ENCODE measurements at regions not wholly inside any gene's neighbourhood (a gene's known extent, or its start where the extent isn't known, plus 50 kb on each side); places are given as distances from the start of the nearest gene placed in this dataset.

DNA sequence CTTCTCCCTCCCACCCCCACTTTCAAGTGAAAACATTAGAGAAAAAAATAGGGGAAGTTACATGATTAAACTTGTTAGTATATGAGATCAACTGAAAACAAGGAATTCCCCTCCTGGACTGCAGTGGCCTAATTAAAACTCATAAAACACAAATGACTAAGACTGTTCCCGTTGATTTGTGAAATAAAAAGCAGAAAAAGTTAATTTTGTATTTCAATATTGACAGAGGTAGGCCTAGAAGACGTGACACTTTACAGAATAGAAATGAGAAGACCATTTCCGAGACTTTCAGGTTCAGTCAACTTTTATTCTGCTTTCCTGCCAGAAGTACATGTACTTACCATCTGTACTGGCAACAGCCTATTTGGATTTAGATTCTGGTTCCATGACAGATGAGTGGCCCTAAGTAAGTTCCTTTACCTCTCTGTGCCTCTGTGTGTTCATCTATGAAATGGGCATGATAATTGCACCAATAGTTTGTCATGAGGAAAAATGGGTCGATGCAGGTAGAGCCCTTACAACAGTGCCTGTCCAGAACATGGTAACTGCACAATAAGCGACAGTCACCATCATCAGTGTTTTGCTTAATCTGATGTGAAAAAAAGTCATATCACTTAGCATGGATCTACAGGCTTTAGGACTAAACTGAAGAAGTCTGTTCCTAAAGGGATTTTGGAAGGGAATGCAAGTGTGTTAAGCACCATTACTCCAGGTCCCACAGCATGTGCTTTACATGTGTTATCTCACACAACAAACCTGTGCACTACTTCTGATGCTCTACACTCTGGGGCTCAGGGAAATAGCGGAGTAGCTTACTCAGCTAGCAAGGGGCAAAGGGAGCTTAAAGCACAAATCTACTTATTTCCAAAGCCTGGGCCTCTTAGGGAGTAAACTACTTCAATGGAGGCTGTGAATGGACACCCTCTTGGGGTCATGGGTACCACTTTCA lies 562.3 kb upstream of the DIPK2B start:
- Mint-ChIP-seq H3K4me3 (no peak overlapping the region), H3K27ac (no peak overlapping the region), H3K36me3 (peaks cover 48% of the 10 kb centered on the region), H3K27me3 (no peaks in the 10 kb centered on the region), H3K4me1 (peaks cover 81% of the 10 kb centered on the region), H3K9me3 (no peaks in the 10 kb centered on the region)
- DNase-seq: no peak
- CTCF ChIA-PET: no interaction called here

DNA sequence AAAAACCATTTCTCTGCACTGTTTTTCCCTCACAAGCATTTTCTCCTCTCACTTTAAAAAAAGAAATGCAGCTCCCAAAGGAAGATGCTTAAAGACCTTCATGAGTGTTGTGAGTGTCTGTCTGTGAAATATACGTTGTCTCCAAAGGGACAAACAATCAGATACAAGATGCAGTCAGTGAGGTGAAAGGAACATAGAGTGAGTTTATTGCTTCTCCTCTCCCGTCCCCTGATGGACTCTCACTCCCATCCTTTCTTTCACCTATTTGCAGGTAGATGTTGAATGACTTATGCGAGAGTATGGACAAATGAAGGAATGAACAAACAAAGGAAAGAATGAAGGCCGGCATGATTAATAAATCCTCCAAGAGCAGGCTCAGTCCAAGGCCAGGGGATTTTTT lies 561.2 kb upstream of the DIPK2B start:
- no peaks in the 10 kb centered on the region for H3K27me3 Mint-ChIP-seq
- no peak overlapping the region for H3K4me3 Mint-ChIP-seq
- no peak for DNase-seq
- no peaks in the 10 kb centered on the region for H3K9me3 Mint-ChIP-seq
- H3K27ac Mint-ChIP-seq: peak overlapping the region; percentile 64
- CTCF ChIA-PET: no interaction called here
- H3K4me1 Mint-ChIP-seq: peaks cover 84% of the 10 kb centered on the region
- peaks cover 47% of the 10 kb centered on the region for H3K36me3 Mint-ChIP-seq

DNA sequence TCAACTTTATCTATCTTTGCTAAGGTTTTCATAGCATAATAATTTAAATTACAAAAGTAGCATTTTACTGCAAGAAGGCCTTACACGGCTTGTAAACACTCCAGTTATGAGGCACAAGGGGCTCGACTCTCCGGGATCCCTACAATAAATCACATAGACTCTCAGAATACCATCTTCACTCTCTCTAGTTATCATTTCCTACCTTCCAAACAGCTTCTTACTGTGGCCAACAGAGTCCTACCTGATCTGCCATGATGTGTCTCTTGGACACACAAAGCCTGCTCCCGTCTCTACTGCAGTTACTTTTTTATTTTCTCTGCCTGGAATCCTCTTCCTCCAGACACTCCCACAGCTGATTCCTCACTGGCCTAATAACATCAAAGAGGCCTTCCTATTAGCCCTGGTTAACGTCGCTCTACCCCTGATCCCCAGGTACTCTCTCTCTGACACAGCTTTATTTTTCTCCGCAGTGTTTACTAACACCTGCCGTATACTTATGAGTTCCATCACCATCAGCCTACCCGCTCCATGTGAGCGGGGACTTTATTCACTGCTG lies 559.6 kb upstream of the DIPK2B start:
- Mint-ChIP-seq H3K4me3 (peak overlapping the region; percentile 43), H3K27ac (peak overlapping the region; percentile 42), H3K36me3 (peaks cover 49% of the 10 kb centered on the region), H3K27me3 (no peaks in the 10 kb centered on the region), H3K9me3 (no peaks in the 10 kb centered on the region), H3K4me1 (peaks cover 86% of the 10 kb centered on the region)
- no peak for DNase-seq
- CTCF ChIA-PET: no interaction called here

GRCh38 chrX:45758738-45759397 lies 558.2 kb upstream of the DIPK2B start:
- H3K9me3 Mint-ChIP-seq: no peaks in the 10 kb centered on the region
- CTCF ChIA-PET: interaction anchor here (1.6 to 1.9 kb wide), 2 partner anchors 10 to 16 kb away, joined by 3 to 4 read pairs; no protein-coding TSS in a partner anchor
- H3K27ac Mint-ChIP-seq: peak overlapping the region; percentile 98
- peaks cover 82% of the 10 kb centered on the region for H3K4me1 Mint-ChIP-seq
- peak; percentile 55 for DNase-seq
- peaks cover 48% of the 10 kb centered on the region for H3K36me3 Mint-ChIP-seq
- H3K27me3 Mint-ChIP-seq: no peaks in the 10 kb centered on the region
- peak overlapping the region; percentile 75 for H3K4me3 Mint-ChIP-seq

- no peaks in the 10 kb centered on the region for H3K9me3 Mint-ChIP-seq
- H3K4me1 Mint-ChIP-seq: peaks cover 78% of the 10 kb centered on the region
- H3K27me3 Mint-ChIP-seq: no peaks in the 10 kb centered on the region
- H3K4me3 Mint-ChIP-seq: peak overlapping the region; percentile 75
- CTCF ChIA-PET: interaction anchor here (1.6 to 1.9 kb wide), 2 partner anchors 11 to 17 kb away, joined by 3 to 4 read pairs; no protein-coding TSS in a partner anchor
- H3K36me3 Mint-ChIP-seq: peaks cover 44% of the 10 kb centered on the region
- peak overlapping the region; percentile 98 for H3K27ac Mint-ChIP-seq
- peak; percentile 58 for DNase-seq
Measured at GRCh38 chrX:45758319-45758718, 557.6 kb upstream of the DIPK2B start.

GRCh38 chrX:45757272-45757671 lies 556.6 kb upstream of the DIPK2B start:
- CTCF ChIA-PET: interaction anchor here (1.9 kb wide), 1 partner anchor 18 kb away, joined by 4 read pairs; no protein-coding TSS in a partner anchor
- DNase-seq: no peak
- Mint-ChIP-seq H3K4me1 (peaks cover 67% of the 10 kb centered on the region), H3K9me3 (no peaks in the 10 kb centered on the region), H3K36me3 (peaks cover 39% of the 10 kb centered on the region), H3K4me3 (no peak overlapping the region), H3K27me3 (no peaks in the 10 kb centered on the region), H3K27ac (peak overlapping the region; percentile 74)

DNA sequence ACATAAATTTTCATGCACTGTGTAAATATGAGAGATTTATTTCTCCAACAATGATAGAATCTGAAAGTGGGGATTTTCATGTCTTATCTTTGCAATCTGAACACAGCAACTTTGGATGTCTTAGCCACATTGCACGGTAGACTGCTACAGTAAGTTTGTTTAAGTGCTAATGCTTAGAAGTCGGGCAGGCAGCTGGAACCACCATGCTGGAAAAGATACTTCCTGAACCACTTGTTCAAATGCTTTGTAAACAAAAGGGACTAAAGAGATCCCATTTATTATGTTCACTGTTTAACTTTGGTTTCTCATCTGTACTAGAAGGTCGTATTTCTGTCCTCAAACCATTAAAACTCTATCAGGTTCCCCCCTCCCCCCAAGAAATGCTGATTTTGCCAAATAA lies 555.9 kb upstream of the DIPK2B start:
- peaks cover 33% of the 10 kb centered on the region for H3K36me3 Mint-ChIP-seq
- H3K9me3 Mint-ChIP-seq: no peaks in the 10 kb centered on the region
- no peaks in the 10 kb centered on the region for H3K27me3 Mint-ChIP-seq
- CTCF ChIA-PET: interaction anchor here (0.7 kb wide), 1 partner anchor 15 kb away, joined by 3 read pairs; no protein-coding TSS in a partner anchor
- peaks cover 60% of the 10 kb centered on the region for H3K4me1 Mint-ChIP-seq
- peak overlapping the region; percentile 10 for H3K4me3 Mint-ChIP-seq
- no peak overlapping the region for H3K27ac Mint-ChIP-seq
- no peak for DNase-seq

- no peak overlapping the region for H3K27ac Mint-ChIP-seq
- no peak overlapping the region for H3K4me3 Mint-ChIP-seq
- CTCF ChIA-PET: interaction anchor here (0.7 to 1.1 kb wide), 2 partner anchors 16 to 46 kb away, joined by 3 read pairs; no protein-coding TSS in a partner anchor
- no peaks in the 10 kb centered on the region for H3K27me3 Mint-ChIP-seq
- H3K9me3 Mint-ChIP-seq: no peaks in the 10 kb centered on the region
- H3K4me1 Mint-ChIP-seq: peaks cover 54% of the 10 kb centered on the region
- DNase-seq: no peak
- peaks cover 28% of the 10 kb centered on the region for H3K36me3 Mint-ChIP-seq
Measured at GRCh38 chrX:45755703-45756102, 555.0 kb upstream of the DIPK2B start.

DNA sequence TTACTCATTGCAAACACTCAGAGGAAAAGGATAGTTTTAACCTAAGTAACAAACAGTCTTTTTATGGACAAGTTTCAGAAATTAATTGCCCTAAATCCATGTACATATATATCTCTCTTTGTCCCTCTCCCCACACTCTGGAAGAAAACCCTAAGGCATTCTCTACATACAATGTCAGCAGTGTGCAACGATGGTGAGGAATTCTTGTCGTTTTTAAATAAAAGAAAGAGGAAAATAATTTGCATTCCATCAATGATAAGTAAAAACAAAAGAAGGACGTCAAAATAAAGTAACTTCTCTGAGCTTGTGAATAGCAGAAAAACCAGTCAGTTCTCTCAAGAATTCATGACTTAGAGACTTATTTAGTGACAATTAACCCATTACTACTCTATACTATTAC lies 550.5 kb upstream of the DIPK2B start:
- Mint-ChIP-seq H3K4me3 (no peak overlapping the region), H3K27ac (no peak overlapping the region), H3K4me1 (peaks cover 35% of the 10 kb centered on the region), H3K27me3 (no peaks in the 10 kb centered on the region), H3K9me3 (no peaks in the 10 kb centered on the region), H3K36me3 (peaks cover 20% of the 10 kb centered on the region)
- CTCF ChIA-PET: no interaction called here
- DNase-seq: no peak

GRCh38 chrX:45750639-45751038 lies 550.0 kb upstream of the DIPK2B start:
- H3K27me3 Mint-ChIP-seq: no peaks in the 10 kb centered on the region
- H3K9me3 Mint-ChIP-seq: no peaks in the 10 kb centered on the region
- CTCF ChIA-PET: no interaction called here
- no peak for DNase-seq
- peaks cover 30% of the 10 kb centered on the region for H3K4me1 Mint-ChIP-seq
- H3K36me3 Mint-ChIP-seq: peaks cover 20% of the 10 kb centered on the region
- no peak overlapping the region for H3K4me3 Mint-ChIP-seq
- no peak overlapping the region for H3K27ac Mint-ChIP-seq

GRCh38 chrX:45749375-45749774 lies 548.7 kb upstream of the DIPK2B start:
- CTCF ChIA-PET: no interaction called here
- H3K4me3 Mint-ChIP-seq: no peak overlapping the region

GRCh38 chrX:45748369-45748774 lies 547.7 kb upstream of the DIPK2B start:
- CTCF ChIA-PET: interaction anchor here (0.9 kb wide), 1 partner anchor 232 kb away, joined by 3 read pairs; no protein-coding TSS in a partner anchor
- H3K27me3 Mint-ChIP-seq: no peaks in the 10 kb centered on the region

More at GRCh38 chrX:45749375-45749774, 548.7 kb upstream of the DIPK2B start:
- no peak for DNase-seq
- peaks cover 26% of the 10 kb centered on the region for H3K4me1 Mint-ChIP-seq
- no peaks in the 10 kb centered on the region for H3K9me3 Mint-ChIP-seq
- peaks cover 25% of the 10 kb centered on the region for H3K36me3 Mint-ChIP-seq
- H3K27ac Mint-ChIP-seq: no peak overlapping the region
- no peaks in the 10 kb centered on the region for H3K27me3 Mint-ChIP-seq

DNA sequence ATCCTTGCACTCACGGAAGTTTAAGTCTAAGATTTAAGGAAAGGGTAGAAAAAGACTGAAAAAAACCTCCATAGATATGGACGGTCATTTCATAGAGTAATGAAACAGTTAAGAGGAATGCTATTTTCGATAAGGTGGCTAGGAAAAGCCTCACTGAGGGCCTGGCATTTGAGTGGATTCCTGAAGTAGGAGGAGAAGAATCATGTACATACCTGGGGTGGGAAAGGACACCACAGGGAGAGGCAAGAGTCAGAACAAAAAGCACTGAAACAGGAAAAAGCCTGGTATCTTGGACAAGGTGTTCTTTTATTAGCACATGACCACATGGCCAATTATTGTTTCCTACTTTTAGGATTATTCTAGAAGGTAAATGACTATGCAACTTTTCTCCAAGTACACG lies 547.2 kb upstream of the DIPK2B start:
- Mint-ChIP-seq H3K4me3 (no peak overlapping the region), H3K4me1 (peaks cover 26% of the 10 kb centered on the region), H3K27ac (no peak overlapping the region), H3K9me3 (no peaks in the 10 kb centered on the region), H3K27me3 (no peaks in the 10 kb centered on the region), H3K36me3 (peaks cover 32% of the 10 kb centered on the region)
- CTCF ChIA-PET: interaction anchor here (0.9 kb wide), 1 partner anchor 232 kb away, joined by 3 read pairs; no protein-coding TSS in a partner anchor
- DNase-seq: no peak

More at GRCh38 chrX:45748369-45748774, 547.7 kb upstream of the DIPK2B start:
- Mint-ChIP-seq H3K4me1 (peaks cover 26% of the 10 kb centered on the region), H3K9me3 (no peaks in the 10 kb centered on the region), H3K4me3 (no peak overlapping the region), H3K27ac (no peak overlapping the region), H3K36me3 (peaks cover 32% of the 10 kb centered on the region)
- DNase-seq: no peak

- peaks cover 23% of the 10 kb centered on the region for H3K4me1 Mint-ChIP-seq
- CTCF ChIA-PET: no interaction called here
- no peaks in the 10 kb centered on the region for H3K9me3 Mint-ChIP-seq
- no peak for DNase-seq
- H3K36me3 Mint-ChIP-seq: peaks cover 31% of the 10 kb centered on the region
- peak overlapping the region; percentile 17 for H3K27ac Mint-ChIP-seq
- H3K27me3 Mint-ChIP-seq: no peaks in the 10 kb centered on the region
- no peak overlapping the region for H3K4me3 Mint-ChIP-seq
Measured at GRCh38 chrX:45745479-45745878, 544.8 kb upstream of the DIPK2B start.

All from activated naive CD4-positive, alpha-beta T cell treated with anti-CD3 and anti-CD28 coated beads, Interleukin-2, amount 10 ng/mL, durations not matched to agents 7 days and 5 days (primary cell).